Fibroblast of skin of abdomen (primary cell): ENCODE measurements at regions not wholly inside any gene's neighbourhood (a gene's known extent, or its start where the extent isn't known, plus 50 kb on each side); places are given as distances from the start of the nearest gene placed in this dataset.

ENCODE experiments used
- DNase-seq: peaks from one replicate; pipeline ENCODE4 v3.0.0-alpha.2; 2013

- DNase-seq = no peak
Observed at GRCh38 chr2:9081750-9082149, 78.3 kb upstream of the MBOAT2 start.

GRCh38 chr2:9078405-9078804 is 74.9 kb upstream of the MBOAT2 start:
- no peak for DNase-seq

GRCh38 chr2:9077691-9078090 is 74.2 kb upstream of the MBOAT2 start:
- no peak for DNase-seq

- no peak for DNase-seq
Observed at GRCh38 chr2:9076755-9077154, 73.3 kb upstream of the MBOAT2 start.

- DNase-seq = no peak
Observed at GRCh38 chr2:9076210-9076609, 72.7 kb upstream of the MBOAT2 start.

- no peak for DNase-seq
Observed at GRCh38 chr2:9074930-9075329, 71.4 kb upstream of the MBOAT2 start.

GRCh38 chr2:9071584-9072124 is 68.2 kb upstream of the MBOAT2 start:
- no peak for DNase-seq

GRCh38 chr2:9071032-9071431 is 67.5 kb upstream of the MBOAT2 start:
- DNase-seq = peak; percentile 68

- no peak for DNase-seq
Observed at GRCh38 chr2:9069543-9069942, 66.1 kb upstream of the MBOAT2 start.

- DNase-seq = no peak
Observed at GRCh38 chr2:9065901-9066300, 62.4 kb upstream of the MBOAT2 start.

- DNase-seq = no peak
Observed at GRCh38 chr2:9063023-9063606, 59.6 kb upstream of the MBOAT2 start.

- DNase-seq = peak; percentile 10
Observed at GRCh38 chr2:9060819-9061218, 57.3 kb upstream of the MBOAT2 start.

GRCh38 chr2:9057939-9058761 is 54.7 kb upstream of the MBOAT2 start:
- DNase-seq = peak; percentile 26

GRCh38 chr2:9055471-9055870 is 52.0 kb upstream of the MBOAT2 start:
- DNase-seq = no peak

- DNase-seq = no peak
Observed at GRCh38 chr2:9053534-9053931, 50.0 kb upstream of the MBOAT2 start.
